GM04503 (cell line): ENCODE measurements at regions not wholly inside any gene's neighbourhood (a gene's known extent, or its start where the extent isn't known, plus 50 kb on each side); places are given as distances from the start of the nearest gene placed in this dataset.
"Not testable (repeated sequence)": the region's sequence is repeated elsewhere in the genome, so short reads cannot be mapped to it uniquely, and the experiment has no call there.

Source experiments
- DNase-seq: peaks from one replicate; pipeline ENCODE4 v3.0.0-alpha.2; 2012; ENCODE audit warnings: low read depth

GRCh38 chr4:158313566-158313965, 103.3 kb downstream of the TMEM144 start:
- DNase-seq: no peak

- DNase-seq: peak; percentile 97
Measured at GRCh38 chr4:158314756-158315487, 104.6 kb downstream of the TMEM144 start.

GRCh38 chr4:158315706-158316105, 105.4 kb downstream of the TMEM144 start:
- DNase-seq: peak; percentile 57

- no peak for DNase-seq
Measured at GRCh38 chr4:158316264-158316663, 106.0 kb downstream of the TMEM144 start.

DNA sequence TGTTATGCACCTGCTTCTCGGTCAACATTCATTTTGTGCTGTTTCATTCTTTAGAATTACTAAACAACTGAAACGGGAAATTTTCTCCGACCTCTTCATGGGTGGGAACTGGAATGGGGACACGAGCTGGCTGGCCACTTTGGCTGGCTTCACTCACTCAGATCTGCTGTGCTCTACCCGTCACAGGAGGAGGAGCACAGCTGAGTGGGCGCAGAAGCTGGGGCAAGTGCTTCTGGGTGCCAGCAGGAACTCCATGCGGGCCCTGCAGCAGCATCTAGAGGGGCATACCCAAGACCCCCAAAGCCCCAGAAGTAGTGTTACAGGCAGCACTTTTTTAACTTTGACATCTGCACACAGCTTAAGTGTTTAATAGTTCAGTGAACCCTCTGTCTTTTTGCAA, 109.6 kb downstream of the TMEM144 start:
- no peak for DNase-seq

DNA sequence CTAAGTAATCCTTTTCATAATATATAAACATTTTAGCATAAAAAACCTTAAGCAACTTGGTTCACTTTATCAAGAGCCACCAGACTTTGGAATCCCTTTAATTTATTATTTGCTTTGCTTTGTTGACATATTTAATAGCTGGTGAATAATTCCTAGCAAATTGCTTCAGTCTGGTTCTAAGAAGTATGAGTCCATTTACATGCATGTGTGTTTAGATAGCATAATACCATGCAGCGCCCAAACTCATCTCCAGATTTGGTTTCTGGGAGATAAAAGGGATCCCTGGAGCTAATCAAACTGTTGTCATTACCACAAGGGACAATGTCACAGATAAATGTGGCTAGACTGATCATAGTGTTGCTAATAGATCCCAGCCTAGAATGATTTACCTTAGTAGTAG, 111.8 kb downstream of the TMEM144 start:
- DNase-seq: peak; percentile 49

DNA sequence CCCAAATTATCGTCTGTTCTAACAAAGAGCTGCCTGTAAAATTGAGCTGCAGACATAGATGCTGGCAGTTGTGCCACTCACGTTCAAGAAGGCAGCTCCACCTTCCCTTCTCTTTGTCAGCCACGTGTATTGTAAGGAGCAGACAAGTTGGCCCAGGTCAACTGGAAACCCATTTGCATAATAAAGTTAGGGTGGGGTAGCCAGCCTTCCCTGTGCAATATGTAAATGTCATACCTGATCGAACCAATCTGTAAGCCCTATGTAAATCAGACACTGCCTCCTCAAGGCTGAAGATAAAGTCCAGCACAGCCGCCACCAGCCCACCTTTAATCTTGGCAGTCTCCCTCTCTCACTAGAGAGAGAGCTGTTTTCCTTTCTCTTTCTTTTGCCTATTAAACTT, 117.2 kb downstream of the TMEM144 start:
- no peak for DNase-seq

DNA sequence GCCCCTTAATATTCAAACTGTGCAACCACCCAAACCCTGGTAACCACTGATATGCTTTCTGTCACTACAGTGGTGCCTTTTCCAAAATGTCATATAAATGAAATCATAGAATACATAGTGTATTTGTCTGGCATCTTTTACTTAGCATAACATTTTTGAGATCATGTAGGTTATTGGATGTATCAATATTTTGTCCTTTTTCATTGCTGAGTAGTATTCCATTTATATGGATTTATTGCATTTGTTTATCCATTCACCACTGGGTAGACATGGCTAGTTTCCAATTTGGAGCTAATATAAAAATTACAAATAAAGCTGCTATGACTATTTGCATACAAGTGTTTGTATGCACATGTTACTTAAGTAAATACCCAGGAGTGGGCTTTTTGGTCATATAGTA, 121.6 kb downstream of the TMEM144 start:
- no peak for DNase-seq

- no peak for DNase-seq
Measured at GRCh38 chr4:158333820-158334219, 123.5 kb downstream of the TMEM144 start.

DNA sequence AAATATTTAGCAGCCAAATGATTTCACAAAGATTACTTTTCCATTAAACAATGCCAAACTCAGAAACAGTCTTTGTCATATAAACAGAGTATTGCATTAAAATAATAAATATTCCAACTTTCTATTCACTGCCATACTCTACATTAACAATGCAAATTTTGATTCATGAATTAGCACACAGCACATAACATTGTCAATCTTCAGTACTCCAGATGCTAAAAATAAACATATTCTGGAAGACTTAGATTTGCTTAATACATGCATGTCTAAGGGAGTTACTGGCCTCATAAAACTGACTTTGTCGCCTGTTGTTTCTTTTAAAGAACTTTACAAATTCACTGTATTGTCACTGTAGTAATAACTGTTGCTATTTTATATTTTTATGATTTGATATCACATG, 131.6 kb downstream of the TMEM144 start:
- no peak for DNase-seq

DNA sequence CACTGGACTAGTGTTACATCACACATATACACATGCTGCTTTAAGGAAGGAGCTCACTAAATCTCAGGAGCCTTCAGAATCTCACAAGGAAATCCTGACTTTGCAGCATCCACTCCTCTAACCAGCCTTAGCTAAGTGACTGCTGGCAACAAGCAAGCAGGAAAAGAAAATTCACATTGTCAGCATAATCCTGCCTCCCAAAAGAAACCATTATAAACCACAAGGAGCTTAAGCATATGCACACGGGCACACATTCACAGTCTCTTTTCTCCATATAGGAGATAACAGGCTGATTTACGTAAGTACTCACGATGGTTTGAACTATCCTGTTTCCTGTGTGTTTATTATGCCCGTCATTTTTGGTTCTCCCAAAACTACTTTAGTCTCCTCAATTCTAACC, 136.3 kb downstream of the TMEM144 start:
- DNase-seq: no peak

GRCh38 chr4:158347556-158347955, 137.3 kb downstream of the TMEM144 start:
- peak; percentile 9 for DNase-seq

GRCh38 chr4:158350161-158350560, 139.9 kb downstream of the TMEM144 start:
- no peak for DNase-seq

GRCh38 chr4:158353541-158354304, 143.4 kb downstream of the TMEM144 start:
- DNase-seq: no peak

GRCh38 chr4:158356301-158356700, 146.0 kb downstream of the TMEM144 start:
- no peak for DNase-seq

DNA sequence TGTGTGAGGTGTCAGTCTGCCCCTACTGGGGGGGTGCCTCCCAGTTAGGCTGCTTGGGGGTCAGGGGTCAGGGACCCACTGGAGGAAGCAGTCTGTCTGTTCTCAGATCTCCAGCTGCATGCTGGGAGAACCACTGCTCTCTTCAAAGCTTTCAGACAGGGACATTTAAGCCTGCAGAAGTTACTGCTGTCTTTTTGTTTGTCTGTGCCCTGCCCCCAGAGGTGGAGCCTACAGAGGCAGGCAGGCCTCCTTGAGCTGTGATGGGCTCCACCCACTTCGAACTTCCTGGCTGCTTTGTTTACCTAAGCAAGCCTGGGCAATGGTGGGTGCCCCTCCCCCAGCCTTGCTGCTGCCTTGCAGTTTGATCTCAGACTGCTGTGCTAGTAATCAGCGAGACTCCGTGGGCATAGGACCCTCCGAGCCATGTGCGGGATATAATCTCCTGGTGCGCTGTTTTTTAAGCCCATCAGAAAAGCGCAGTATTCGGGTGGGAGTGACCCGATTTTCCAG, 153.7 kb upstream of the RXFP1 start:
- DNase-seq: not testable (repeated sequence)

GRCh38 chr4:158371158-158371557, 150.5 kb upstream of the RXFP1 start:
- DNase-seq: no peak

DNA sequence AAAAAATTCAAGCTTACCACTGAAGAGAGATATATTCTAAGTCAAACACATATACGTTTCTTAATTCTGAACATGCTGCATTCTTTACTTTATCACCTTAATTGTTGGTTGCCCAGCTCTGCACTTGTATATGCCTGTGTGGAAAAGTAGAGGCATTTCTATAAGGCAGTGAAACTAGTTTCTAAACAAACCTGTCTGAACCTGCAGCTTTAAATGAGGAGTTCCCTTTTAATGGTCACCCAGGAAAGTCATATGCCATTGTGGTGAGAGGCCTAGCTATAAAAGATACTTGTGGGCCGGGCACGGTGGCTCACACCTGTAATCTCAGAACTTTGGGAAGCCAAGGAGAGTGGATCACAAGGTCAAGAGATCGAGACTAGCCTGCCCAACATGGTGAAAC, 147.4 kb upstream of the RXFP1 start:
- no peak for DNase-seq

DNA sequence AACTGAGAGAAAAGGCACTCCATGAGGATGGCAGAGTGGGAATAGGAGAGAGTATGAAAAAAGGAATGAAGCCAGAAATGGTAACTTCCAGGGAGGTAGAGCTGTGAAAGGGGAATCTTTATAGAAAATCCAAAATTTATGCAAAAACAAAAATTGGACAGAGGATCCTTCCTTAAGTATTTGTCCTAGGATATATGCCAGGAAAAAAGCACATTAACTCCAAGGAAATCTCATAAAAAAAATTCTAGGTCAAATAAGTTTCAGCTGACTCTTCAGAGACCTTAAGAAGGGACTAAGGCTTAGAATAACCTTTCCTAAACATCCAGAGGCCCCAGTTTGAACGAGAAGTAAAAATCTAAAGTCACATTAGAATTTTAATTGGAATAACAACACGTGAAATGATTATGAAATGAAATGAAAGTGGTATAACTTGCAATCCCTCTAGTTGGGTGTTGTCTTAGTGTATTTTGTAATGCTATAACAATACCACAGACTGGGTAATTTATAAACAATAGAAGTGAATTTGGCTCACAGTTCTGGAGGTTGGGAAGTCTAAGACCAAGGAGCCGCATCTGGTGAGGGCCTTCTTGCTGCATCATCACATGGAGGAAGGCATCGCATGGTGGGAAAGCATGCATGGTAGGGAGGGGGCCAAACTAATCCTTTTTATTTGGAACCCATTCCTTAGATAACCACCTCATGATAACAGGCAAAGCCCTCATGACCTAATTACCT, 145.4 kb upstream of the RXFP1 start:
- no peak for DNase-seq

DNA sequence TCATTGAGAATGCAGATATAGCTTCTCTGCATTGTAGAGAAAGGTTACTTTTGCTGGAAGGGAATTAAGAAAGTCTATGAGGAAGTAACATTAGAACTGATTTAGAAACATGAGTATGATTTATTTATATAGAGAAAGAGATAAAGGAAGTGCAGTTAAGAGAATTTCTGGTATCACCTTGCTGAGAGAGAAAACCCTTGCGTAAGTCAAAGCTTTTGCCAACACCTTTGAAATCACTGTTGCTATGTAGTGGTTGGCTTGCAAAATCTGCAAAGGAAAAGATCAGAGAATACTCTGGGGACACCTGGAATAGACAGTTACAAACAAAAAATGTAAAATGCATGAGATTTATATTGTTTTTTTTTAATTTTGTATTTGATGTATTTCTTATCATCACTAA, 137.3 kb upstream of the RXFP1 start:
- no peak for DNase-seq

GRCh38 chr4:158395343-158395742, 126.3 kb upstream of the RXFP1 start:
- DNase-seq: no peak

- no peak for DNase-seq
Measured at GRCh38 chr4:158395889-158396288, 125.8 kb upstream of the RXFP1 start.

DNA sequence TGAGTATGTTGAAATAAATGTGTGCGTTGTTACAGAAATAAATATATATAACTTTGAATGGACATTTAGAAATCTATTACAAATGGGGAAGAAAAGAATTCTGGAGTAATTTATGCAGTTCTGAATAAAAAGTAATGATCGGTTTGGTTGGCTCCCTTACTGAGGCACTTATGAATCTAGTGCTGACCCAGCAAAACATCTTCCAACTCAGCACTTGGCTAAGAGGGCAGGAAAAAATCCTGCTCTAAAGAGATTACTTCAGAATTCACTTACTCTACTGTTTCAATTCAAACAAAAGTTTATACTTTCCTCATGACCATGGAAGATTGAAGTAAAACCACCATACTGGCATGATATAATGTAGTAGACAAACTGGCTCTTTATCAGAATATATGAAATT, 123.9 kb upstream of the RXFP1 start:
- no peak for DNase-seq
